HepG2 (cell line): ENCODE measurements at regions not wholly inside any gene's neighbourhood (a gene's known extent, or its start where the extent isn't known, plus 50 kb on each side); places are given as distances from the start of the nearest gene placed in this dataset.

Experiments
- JUND ChIP-seq: sonication (generic); formaldehyde crosslinking; IDR thresholded peaks from 2 replicates; pipeline ENCODE4 v1.8.0; 2022; ENCODE audit warnings: mild to moderate bottlenecking, missing genetic modification reagents
- MIER2 ChIP-seq: IDR thresholded peaks from 2 replicates; pipeline ENCODE4 v1.6.1; 2016; ENCODE audit warnings: missing biosample characterization, missing genetic modification reagents
- SRF ChIP-seq: IDR thresholded peaks from 2 replicates; pipeline ENCODE4 v1.6.1; 2011; ENCODE audit warnings: mild to moderate bottlenecking, low read depth, low read length, moderate library complexity
- TF ChIP-seq, protein P1 (sequence below): sonication (generic); formaldehyde crosslinking; IDR thresholded peaks from 2 replicates; pipeline ENCODE4 v1.4.0; 2020; ENCODE audit warnings: missing genetic modification reagents
- TF ChIP-seq, protein P2 (sequence below): sonication (generic); formaldehyde crosslinking; IDR thresholded peaks from 2 replicates; pipeline ENCODE4 v1.5.0; 2020; ENCODE audit warnings: missing genetic modification reagents

DNA sequence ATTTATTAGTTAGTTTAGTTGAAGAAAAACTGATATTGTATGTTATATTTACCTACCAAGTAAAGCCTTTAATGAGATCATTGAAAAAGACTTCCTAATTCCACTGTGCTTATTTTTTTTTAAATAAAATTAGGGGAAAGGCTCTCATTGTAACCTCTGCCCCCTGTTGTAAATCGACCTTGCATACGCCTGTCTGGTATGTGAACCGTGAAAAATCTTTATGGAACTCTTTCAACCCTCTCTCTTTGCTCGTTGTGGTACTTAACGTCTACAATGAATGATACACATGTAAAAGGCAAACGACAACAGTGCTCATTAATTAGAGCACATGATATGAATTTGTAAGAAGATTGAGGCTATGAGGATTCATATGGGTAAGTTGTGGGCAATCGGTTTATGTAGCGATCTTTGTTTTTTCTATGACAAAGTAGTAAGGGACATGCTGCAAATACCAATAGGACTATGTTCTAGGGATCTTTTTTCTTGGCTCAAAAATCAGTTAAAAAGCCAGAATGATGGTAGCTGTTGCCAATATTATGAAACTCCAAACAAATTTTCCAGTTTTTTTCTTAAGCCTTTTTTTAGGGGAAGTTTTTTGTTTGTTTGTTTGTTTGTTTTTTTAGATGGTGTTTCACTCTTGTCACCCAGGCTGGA lies 119.0 kb upstream of the MCHR2 start:
- TF ChIP-seq, protein P1, sequence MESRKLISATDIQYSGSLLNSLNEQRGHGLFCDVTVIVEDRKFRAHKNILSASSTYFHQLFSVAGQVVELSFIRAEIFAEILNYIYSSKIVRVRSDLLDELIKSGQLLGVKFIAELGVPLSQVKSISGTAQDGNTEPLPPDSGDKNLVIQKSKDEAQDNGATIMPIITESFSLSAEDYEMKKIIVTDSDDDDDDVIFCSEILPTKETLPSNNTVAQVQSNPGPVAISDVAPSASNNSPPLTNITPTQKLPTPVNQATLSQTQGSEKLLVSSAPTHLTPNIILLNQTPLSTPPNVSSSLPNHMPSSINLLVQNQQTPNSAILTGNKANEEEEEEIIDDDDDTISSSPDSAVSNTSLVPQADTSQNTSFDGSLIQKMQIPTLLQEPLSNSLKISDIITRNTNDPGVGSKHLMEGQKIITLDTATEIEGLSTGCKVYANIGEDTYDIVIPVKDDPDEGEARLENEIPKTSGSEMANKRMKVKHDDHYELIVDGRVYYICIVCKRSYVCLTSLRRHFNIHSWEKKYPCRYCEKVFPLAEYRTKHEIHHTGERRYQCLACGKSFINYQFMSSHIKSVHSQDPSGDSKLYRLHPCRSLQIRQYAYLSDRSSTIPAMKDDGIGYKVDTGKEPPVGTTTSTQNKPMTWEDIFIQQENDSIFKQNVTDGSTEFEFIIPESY, result no peak
- TF ChIP-seq JUND (CRISPR knock-in tag) (no peak), MIER2 (CRISPR knock-in tag) (no peak), SRF (no peak)
- TF ChIP-seq, protein P2, sequence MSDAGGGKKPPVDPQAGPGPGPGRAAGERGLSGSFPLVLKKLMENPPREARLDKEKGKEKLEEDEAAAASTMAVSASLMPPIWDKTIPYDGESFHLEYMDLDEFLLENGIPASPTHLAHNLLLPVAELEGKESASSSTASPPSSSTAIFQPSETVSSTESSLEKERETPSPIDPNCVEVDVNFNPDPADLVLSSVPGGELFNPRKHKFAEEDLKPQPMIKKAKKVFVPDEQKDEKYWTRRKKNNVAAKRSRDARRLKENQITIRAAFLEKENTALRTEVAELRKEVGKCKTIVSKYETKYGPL (CRISPR knock-in tag), result no peak
